Daoy (cell line): ENCODE measurements at regions not wholly inside any gene's neighbourhood (a gene's known extent, or its start where the extent isn't known, plus 50 kb on each side); places are given as distances from the start of the nearest gene placed in this dataset.
"Not testable (repeated sequence)": the region's sequence is repeated elsewhere in the genome, so short reads cannot be mapped to it uniquely, and the experiment has no call there.

Experiments
- DNase-seq: peaks from one replicate; pipeline ENCODE4 v3.0.0-alpha.2; 2015; ENCODE audit warnings: low read depth

GRCh38 chr7:106376026-106376799, 91.4 kb upstream of the NAMPT start:
- no peak for DNase-seq

DNA sequence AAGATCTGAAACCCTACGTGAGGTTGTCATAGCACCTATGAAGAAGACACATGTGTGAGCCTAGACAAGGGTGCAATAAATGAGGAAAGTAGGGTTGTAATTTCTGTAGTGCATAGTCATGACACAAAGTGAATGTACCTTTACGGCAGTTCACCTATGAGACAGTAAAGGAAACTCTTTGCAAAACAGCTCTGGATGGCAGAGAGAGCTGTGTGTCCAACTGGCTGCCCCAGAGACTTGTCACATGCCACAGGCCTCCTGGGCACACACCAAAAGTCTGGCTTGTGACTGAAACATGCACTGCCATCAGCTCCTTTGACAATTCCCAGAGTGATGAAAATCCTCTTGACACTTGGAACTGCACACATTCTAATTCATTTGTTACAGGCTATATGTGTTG, 90.7 kb upstream of the NAMPT start:
- DNase-seq = no peak

- DNase-seq = no peak
Measured at GRCh38 chr7:106374437-106374836, 89.7 kb upstream of the NAMPT start.

- no peak for DNase-seq
Measured at GRCh38 chr7:106372595-106373318, 88.0 kb upstream of the NAMPT start.

DNA sequence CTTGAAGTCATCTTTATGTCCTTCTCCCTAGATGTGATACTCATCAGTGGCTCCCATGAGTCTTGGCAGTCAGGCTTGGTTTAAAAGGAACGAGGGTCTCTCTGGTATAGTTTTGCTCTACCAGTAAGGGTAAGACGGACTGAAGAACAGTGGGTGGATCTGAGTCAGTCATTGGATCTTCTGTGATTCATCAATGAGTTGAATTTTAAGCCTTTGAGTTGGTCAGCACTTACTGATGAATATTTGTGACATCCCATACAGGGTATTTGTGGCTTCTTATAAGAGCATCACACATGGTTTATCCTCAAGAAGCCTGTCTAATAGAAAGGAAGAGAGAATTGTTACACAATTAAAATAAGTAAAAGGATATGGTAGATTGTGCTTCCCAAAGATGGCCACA, 87.3 kb upstream of the NAMPT start:
- no peak for DNase-seq

GRCh38 chr7:106371629-106372028, 86.8 kb upstream of the NAMPT start:
- no peak for DNase-seq

DNA sequence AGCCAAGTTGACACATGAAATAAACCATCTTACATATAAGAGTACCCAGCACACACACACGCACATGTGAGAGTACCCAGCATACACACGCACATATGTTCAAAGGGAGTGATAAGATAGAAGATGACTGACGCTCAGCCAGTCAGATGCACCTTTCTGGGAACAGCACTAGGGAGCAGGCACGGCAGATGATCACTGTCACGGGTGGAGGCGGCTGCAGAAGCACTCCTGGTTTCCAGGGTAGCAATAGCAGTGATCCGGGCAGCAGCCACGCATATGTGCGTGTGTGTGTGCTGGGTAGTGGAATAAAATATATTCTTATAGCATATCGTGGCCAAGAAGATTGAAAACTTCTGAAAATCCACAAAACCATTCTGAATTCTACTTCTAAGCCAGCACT, 85.8 kb upstream of the NAMPT start:
- no peak for DNase-seq

DNA sequence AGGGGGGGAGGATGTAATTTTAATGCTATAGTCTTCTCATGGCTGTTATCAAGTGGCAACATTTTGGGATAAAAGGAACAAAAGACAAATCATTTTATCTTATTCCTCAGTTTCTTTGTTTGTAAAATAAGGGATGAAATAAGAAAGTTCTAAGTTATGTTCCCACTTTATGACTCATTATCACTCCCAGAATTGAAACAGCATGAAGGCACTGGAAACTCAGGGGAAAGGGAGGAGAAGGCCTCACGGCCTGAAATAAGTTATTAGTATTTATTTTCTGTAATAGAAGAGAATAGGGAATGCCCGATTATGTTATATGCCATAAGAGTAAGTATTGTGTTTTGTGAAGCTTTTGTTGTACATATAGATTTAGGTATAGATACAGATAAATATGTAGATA, 85.0 kb upstream of the NAMPT start:
- DNase-seq = no peak

DNA sequence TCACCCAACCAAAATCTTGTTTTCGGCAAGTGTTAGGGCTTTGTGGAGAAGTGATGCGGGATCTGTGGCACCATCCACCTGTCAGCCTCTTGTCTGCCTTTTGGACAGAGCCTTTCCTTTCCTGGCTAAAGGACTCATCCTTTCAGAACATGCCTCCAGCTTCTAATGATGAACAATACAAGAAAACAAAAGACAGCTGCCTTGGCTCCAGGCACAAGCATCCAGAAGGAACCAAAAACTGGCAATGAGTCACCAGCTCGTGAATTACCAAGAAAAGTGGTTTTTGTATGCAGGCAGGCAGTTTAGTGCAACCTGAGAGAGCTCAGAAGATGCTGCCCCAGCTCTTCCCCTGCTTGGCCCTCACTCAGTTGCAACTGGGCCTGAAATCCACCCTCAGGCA, 84.6 kb upstream of the NAMPT start:
- DNase-seq = peak; percentile 52

DNA sequence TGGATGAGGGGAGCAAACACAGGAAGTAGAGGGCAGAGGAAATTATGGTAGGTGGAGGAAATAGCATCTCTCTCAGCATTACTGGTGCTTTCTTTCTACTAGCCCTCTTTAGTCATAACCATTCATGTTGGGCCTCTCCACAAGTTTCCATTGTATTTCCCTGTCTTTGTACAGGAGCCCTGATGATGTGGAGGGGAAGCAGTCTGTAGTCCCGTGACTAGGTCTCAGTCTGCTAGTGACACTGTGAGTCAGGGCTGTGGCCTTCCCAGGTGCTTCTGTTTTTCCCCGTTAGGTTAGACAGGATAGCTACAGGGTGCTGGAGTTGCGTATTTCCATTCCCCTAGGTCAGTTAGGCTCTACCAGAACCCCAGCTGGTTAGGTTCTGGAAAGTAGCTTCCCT, 82.9 kb upstream of the NAMPT start:
- DNase-seq = no peak

DNA sequence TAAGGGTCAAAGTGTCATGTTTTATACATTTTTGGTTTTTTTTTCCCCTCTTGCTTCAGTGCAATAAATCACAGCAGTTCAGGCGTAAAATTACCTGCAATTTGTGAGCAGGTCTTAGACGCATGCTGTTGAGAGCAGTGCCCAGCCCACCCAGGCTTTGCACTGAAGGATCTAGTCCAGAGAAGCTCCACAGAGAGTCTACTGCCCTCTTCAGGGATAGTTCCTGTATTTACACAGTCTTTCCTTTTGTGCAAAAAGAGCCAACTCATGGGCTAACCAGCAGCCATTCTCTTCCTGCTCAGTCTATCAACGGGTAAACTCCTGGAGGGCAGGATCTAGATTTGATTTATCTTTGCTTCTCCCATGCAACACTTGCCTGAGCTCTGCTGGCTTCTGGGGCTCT, 82.2 kb upstream of the NAMPT start:
- DNase-seq = peak; percentile 62

DNA sequence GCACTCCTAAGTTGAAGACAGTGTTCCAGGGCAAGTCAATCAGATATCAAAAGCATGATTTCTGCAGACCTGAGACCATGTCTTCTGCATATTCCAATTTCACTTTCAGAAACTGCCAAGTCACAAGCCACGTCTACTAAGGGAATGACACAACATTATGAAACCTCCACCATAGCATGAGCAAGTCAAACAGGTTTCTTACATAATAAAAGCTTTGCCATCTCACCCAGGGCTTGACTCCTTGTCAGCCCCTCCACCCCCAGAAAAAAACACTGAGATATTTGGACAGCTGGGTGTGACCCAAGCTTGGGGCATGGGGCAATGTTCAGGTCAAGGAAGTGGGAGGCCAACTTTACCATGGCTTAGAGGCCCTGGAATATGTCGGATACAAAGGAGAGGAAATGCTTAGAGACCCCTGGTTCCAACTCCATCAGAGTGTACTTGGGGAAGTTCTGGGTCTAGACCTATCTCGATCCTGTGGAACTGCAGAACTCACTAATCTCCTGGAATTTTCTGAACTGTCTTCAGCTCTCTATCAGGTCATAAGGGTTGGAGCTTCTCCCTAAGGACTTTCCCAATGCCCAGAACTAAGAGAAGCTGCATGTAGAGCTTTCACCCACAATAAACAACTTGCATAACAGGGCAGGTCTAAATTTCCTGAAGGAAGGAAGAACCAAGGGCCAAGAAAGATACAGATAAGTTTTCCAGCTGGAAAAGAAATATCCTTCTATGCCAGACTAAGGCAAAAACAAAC, 80.6 kb upstream of the NAMPT start:
- DNase-seq = no peak

GRCh38 chr7:106362507-106362906, 77.7 kb upstream of the NAMPT start:
- not testable (repeated sequence) for DNase-seq

DNA sequence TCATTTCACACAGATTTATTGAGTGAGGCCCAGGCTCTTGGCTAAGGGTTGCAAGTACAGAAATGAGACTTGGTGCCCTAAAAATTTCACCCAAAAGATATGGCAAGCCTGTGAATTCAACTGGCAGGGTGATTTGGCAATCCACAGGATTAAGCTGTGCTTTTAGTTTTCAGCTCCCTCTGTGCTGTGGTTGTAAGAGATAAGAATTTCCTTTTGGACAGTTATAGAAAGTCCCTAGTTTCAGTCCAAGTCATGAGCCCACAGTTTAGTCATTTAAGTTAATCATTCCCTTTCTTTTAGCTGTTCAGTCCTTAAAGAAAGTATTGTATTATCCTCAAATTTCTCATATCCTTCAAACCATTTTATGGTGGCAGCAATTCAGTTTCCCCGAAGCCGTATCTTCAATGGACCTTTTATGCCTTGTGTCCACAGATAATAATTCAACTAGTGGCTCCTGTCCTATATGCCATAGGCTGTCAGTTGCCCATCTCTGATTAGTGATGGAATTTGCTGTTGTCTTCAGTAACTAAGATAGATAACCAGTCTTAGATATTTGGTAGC, 73.4 kb upstream of the NAMPT start:
- DNase-seq = no peak

GRCh38 chr7:106357675-106358074, 72.9 kb upstream of the NAMPT start:
- DNase-seq = no peak

DNA sequence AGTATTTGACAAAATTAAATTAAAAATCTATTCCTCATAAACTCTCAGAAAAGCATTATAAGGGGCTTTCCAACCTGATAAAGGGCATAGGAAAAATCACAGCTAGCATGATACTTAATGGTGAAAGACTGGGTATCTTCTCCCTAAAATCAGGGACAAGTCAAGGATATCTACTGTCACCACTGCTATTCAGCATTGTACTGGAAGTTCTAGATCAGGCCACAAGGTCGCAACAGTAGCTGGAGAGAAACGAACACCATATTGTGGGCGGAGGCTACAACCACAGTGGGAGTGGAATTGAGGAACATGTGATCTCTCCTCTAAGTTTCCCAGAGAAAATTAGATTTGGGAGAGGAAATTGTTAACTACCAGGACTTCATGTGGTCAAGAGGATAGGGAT, 70.0 kb upstream of the NAMPT start:
- no peak for DNase-seq

GRCh38 chr7:106353944-106354343, 69.2 kb upstream of the NAMPT start:
- DNase-seq = no peak

- DNase-seq = no peak
Measured at GRCh38 chr7:106348231-106348630, 63.4 kb upstream of the NAMPT start.

DNA sequence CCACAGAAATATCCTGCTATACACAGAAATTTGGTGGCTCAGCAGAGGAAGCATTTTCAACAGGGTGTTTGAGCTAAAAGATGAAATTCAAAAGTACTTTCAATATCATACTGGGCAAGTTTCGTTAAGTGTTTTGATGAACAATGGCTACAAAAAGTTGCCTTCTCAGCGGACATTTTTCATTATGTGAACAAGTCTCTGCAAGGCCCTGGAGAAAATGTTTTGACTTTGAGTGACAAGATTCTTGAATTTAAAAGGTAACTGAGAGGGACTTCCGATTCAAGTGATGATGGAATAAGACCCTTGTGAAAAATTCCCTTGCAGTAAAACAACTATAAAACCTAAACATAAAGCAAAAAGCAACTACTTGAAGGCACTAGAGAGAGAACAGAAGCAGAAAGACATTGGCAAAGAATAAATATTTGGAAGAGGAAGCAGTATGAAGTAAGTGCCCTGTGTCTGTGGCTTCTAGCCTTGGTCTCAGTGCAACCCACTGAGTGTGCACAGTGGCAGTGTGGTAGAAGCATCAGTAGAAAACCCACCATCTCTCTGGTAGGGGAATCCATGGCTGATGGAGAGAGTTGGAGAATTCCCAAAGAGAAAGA, 62.5 kb upstream of the NAMPT start:
- DNase-seq = no peak

- DNase-seq = peak; percentile 92
Measured at GRCh38 chr7:106346678-106347217, 62.0 kb upstream of the NAMPT start.

DNA sequence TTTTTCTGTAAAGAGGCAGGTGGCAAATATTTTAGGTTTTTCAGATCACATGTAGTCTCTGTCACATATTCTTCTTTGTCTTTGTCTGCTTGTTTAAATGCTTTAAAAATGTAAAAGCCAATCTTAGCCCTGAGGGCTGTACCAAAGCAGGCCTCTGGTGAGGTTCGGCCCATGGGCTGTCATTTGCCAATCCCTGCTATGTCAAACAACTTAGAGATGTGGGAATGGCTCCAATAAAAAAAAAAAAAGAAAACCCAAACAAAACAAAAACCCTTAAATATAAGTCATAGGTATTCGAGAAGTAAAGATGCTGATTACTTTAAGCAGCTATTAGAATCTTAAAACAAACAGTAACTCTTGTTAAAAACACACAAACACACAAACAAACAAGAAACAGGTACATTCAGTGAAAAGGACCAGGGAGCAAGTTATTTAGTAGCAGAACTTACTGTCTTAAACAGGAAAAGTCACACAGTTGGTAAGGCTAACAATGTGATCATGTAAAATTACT, 61.4 kb upstream of the NAMPT start:
- DNase-seq = peak; percentile 49
